WTC11 (cell line): ENCODE measurements at regions not wholly inside any gene's neighbourhood (a gene's known extent, or its start where the extent isn't known, plus 50 kb on each side); places are given as distances from the start of the nearest gene placed in this dataset.

ENCODE experiments used
- ESRRA ChIP-seq: sonication (generic); formaldehyde crosslinking; IDR thresholded peaks from 2 replicates; pipeline ENCODE4 v1.8.1; 2022; ENCODE audit warnings: mild to moderate bottlenecking, missing genetic modification reagents, borderline replicate concordance
- MAX ChIP-seq: sonication (generic); formaldehyde crosslinking; IDR thresholded peaks from 2 replicates; pipeline ENCODE4 v1.8.0; 2022; ENCODE audit warnings: mild to moderate bottlenecking, missing genetic modification reagents
- NR1H2 ChIP-seq: sonication (generic); formaldehyde crosslinking; IDR thresholded peaks from 2 replicates; pipeline ENCODE4 v1.9.0; 2021; ENCODE audit warnings: mild to moderate bottlenecking, moderate library complexity, missing genetic modification reagents
- TEAD4 ChIP-seq: sonication (generic); formaldehyde crosslinking; IDR thresholded peaks from 2 replicates; pipeline ENCODE4 v1.8.0; 2022; ENCODE audit warnings: mild to moderate bottlenecking, missing genetic modification reagents
- TF ChIP-seq, protein P1 (sequence below): fragments of 250-450 bp; sonication (Bioruptor Pico); IDR thresholded peaks from 2 replicates; pipeline ENCODE4 v1.9.0; 2021; ENCODE audit warnings: mild to moderate bottlenecking, borderline replicate concordance
- TF ChIP-seq, protein P2 (sequence below): fragments of 200-600 bp; IDR thresholded peaks from 2 replicates; pipeline ENCODE4 v1.8.0; 2022; ENCODE audit warnings: antibody characterized with exemption
- TF ChIP-seq, protein P3 (sequence below): sonication (generic); formaldehyde crosslinking; IDR thresholded peaks from 2 replicates; pipeline ENCODE4 v1.8.0; 2022; ENCODE audit warnings: mild to moderate bottlenecking, missing genetic modification reagents

GRCh38 chr13:103726808-103727207, 660.6 kb upstream of the SLC10A2 start:
- TF ChIP-seq, protein P1, sequence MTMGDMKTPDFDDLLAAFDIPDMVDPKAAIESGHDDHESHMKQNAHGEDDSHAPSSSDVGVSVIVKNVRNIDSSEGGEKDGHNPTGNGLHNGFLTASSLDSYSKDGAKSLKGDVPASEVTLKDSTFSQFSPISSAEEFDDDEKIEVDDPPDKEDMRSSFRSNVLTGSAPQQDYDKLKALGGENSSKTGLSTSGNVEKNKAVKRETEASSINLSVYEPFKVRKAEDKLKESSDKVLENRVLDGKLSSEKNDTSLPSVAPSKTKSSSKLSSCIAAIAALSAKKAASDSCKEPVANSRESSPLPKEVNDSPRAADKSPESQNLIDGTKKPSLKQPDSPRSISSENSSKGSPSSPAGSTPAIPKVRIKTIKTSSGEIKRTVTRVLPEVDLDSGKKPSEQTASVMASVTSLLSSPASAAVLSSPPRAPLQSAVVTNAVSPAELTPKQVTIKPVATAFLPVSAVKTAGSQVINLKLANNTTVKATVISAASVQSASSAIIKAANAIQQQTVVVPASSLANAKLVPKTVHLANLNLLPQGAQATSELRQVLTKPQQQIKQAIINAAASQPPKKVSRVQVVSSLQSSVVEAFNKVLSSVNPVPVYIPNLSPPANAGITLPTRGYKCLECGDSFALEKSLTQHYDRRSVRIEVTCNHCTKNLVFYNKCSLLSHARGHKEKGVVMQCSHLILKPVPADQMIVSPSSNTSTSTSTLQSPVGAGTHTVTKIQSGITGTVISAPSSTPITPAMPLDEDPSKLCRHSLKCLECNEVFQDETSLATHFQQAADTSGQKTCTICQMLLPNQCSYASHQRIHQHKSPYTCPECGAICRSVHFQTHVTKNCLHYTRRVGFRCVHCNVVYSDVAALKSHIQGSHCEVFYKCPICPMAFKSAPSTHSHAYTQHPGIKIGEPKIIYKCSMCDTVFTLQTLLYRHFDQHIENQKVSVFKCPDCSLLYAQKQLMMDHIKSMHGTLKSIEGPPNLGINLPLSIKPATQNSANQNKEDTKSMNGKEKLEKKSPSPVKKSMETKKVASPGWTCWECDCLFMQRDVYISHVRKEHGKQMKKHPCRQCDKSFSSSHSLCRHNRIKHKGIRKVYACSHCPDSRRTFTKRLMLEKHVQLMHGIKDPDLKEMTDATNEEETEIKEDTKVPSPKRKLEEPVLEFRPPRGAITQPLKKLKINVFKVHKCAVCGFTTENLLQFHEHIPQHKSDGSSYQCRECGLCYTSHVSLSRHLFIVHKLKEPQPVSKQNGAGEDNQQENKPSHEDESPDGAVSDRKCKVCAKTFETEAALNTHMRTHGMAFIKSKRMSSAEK (CRISPR knock-in tag), result no peak
- TF ChIP-seq, protein P2, sequence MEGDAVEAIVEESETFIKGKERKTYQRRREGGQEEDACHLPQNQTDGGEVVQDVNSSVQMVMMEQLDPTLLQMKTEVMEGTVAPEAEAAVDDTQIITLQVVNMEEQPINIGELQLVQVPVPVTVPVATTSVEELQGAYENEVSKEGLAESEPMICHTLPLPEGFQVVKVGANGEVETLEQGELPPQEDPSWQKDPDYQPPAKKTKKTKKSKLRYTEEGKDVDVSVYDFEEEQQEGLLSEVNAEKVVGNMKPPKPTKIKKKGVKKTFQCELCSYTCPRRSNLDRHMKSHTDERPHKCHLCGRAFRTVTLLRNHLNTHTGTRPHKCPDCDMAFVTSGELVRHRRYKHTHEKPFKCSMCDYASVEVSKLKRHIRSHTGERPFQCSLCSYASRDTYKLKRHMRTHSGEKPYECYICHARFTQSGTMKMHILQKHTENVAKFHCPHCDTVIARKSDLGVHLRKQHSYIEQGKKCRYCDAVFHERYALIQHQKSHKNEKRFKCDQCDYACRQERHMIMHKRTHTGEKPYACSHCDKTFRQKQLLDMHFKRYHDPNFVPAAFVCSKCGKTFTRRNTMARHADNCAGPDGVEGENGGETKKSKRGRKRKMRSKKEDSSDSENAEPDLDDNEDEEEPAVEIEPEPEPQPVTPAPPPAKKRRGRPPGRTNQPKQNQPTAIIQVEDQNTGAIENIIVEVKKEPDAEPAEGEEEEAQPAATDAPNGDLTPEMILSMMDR, result no peak
- TF ChIP-seq NR1H2 (CRISPR knock-in tag) (no peak), MAX (no peak), TEAD4 (CRISPR knock-in tag) (no peak), ESRRA (CRISPR knock-in tag) (no peak)
- TF ChIP-seq, protein P3, sequence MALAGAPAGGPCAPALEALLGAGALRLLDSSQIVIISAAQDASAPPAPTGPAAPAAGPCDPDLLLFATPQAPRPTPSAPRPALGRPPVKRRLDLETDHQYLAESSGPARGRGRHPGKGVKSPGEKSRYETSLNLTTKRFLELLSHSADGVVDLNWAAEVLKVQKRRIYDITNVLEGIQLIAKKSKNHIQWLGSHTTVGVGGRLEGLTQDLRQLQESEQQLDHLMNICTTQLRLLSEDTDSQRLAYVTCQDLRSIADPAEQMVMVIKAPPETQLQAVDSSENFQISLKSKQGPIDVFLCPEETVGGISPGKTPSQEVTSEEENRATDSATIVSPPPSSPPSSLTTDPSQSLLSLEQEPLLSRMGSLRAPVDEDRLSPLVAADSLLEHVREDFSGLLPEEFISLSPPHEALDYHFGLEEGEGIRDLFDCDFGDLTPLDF, result no peak
